GM19025 (cell line): ENCODE measurements at regions not wholly inside any gene's neighbourhood (a gene's known extent, or its start where the extent isn't known, plus 50 kb on each side); places are given as distances from the start of the nearest gene placed in this dataset.

Experiments used
- ATAC-seq: cut with Tn5 transposase; IDR thresholded peaks from one replicate; pipeline ENCODE4 v1.9.1; 2021; ENCODE audit warnings: mild to moderate bottlenecking, low read depth, moderate library complexity; ENCODE audit not compliant: unreplicated experiment

GRCh38 chr11:15754221-15754620 is 602.1 kb downstream of the SOX6 start:
- no peak for ATAC-seq

- no peak for ATAC-seq
These were observed 599.2 kb downstream of the SOX6 start for GRCh38 chr11:15757048-15757698.

- no peak for ATAC-seq
These were observed 597.4 kb downstream of the SOX6 start for GRCh38 chr11:15758857-15759465.

GRCh38 chr11:15761235-15761634 is 595.1 kb downstream of the SOX6 start:
- ATAC-seq = no peak

- ATAC-seq = no peak
These were observed 592.0 kb downstream of the SOX6 start for GRCh38 chr11:15764326-15764725.

GRCh38 chr11:15764948-15765347 is 591.4 kb downstream of the SOX6 start:
- ATAC-seq = no peak

GRCh38 chr11:15765530-15765929 is 590.8 kb downstream of the SOX6 start:
- ATAC-seq = no peak

- no peak for ATAC-seq
These were observed 588.0 kb downstream of the SOX6 start for GRCh38 chr11:15768321-15768720.

- no peak for ATAC-seq
These were observed 587.1 kb downstream of the SOX6 start for GRCh38 chr11:15769203-15769602.

GRCh38 chr11:15770798-15771414 is 585.4 kb downstream of the SOX6 start:
- ATAC-seq = no peak

- ATAC-seq = no peak
These were observed 583.8 kb downstream of the SOX6 start for GRCh38 chr11:15772547-15772946.

GRCh38 chr11:15772981-15773380 is 583.4 kb downstream of the SOX6 start:
- no peak for ATAC-seq

GRCh38 chr11:15773476-15774387 is 582.6 kb downstream of the SOX6 start:
- no peak for ATAC-seq

GRCh38 chr11:15774388-15774939 is 581.9 kb downstream of the SOX6 start:
- ATAC-seq = no peak

GRCh38 chr11:15775015-15775541 is 581.3 kb downstream of the SOX6 start:
- no peak for ATAC-seq

- ATAC-seq = no peak
These were observed 580.5 kb downstream of the SOX6 start for GRCh38 chr11:15775797-15776196.

- ATAC-seq = no peak
These were observed 580.0 kb downstream of the SOX6 start for GRCh38 chr11:15776366-15776765.

GRCh38 chr11:15779518-15779917 is 576.8 kb downstream of the SOX6 start:
- no peak for ATAC-seq

- ATAC-seq = no peak
These were observed 576.0 kb downstream of the SOX6 start for GRCh38 chr11:15780382-15780781.

GRCh38 chr11:15780837-15781236 is 575.5 kb downstream of the SOX6 start:
- no peak for ATAC-seq
